GM21515 (cell line): ENCODE measurements at regions not wholly inside any gene's neighbourhood (a gene's known extent, or its start where the extent isn't known, plus 50 kb on each side); places are given as distances from the start of the nearest gene placed in this dataset.

Source experiments
- ATAC-seq: cut with Tn5 transposase; IDR thresholded peaks from one replicate; pipeline ENCODE4 v1.9.1; 2021; ENCODE audit not compliant: unreplicated experiment

DNA sequence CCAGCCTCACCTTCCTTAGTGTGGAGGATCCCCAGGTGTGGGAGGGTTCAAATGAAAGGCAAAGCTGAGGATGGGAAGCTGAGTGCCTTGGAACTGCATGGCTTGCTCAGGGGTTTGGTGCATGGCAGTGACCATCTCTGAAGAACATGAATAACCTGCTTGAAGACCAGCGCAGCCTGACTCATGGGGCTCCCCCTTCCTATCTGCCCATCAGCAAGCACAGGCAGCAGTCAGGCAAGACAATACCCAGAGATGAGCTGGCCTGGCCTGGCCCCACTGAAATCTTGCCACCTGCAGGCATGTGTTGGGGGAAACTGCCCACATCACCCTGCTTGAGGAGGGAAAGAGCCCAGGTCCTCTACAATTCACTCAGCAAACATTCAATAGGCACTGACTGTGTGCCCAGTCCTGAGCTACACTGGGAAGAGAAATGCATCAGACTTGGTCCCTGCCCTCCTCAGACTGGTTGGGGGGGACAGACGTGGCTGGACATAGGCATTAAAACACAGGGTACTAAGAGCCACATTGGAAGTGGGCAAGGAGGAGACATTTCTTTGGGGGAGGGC is 105.0 kb upstream of the ALDH1B1 start:
- no peak for ATAC-seq

DNA sequence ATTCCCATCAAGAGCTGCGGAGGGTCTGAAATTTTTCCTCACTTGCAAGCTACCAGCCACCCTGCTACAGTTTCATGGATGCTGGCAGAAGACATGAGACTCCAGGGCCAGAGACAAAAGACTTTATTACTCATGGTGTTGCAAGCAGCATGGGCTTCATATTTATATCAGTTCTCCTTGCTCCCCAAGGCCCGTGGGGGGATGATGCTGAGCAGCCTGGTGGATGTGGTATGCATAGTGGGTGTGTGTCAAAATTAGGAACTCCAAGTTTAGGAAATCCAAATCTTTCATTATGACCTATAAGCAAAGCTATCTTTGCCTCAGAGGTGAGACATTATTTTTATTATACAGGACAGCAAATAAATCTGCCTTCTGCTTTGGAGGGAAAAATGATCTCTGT is 105.7 kb upstream of the ALDH1B1 start:
- ATAC-seq = no peak

DNA sequence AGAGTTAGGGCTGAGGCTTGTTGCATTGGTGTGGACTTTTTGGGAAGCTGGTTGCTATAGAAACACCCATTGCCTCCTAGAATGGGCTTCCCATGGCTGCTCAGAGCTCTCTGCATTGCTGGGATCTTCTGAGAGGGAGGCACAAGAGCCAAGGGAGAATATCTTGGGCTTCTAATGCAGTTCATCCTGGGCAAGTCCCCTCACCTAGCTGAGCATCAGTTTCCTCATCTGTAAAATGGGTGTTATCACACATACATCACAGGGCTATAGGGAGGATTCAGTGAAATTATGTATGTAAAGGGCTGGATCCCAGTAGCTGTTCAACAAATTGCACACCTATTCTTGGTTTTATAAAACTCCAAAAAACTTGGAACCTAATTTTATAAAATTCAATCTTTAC is 106.1 kb upstream of the ALDH1B1 start:
- ATAC-seq = no peak

DNA sequence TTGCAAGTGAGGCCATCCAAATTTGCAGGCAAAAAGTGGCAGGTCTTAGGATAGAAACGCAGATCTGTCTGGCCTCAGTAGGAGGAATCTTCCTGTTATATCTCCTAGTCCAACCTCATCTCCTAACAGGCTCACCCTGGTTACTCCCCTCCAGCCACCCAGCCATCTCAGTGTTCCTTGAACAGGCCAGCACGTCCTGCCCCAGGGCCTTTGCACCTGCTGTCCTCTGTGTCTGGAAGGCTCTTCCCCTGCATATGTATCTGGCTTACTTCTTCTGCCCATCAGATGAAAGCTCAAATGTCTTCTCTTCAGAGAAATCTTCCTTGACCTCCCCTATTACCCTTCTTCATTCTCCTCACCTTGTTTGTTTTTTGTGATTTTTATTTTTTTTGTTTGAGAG is 107.3 kb upstream of the ALDH1B1 start:
- ATAC-seq = no peak

DNA sequence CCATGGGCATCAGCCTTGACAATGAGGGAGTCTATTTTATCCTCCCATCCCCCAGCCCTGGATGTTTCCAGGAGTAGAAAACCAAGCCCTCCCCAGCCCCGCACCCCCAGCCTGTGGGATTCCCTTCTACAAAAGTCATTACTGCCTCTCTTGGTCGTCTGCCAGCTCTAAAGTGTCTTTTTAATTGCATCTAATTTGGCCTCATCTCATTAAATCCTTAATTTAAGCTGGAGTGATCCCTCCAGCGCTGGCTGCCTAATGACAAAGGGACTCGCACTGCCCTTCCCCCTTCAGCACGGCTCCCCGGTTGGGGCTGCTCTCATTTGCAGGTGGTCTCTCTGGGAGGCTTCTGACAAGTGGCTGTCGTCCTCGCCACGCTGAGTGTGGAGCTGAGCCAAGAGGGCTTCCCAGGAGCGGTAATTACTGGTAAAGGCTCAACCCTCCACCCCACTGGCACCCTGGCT is 107.9 kb upstream of the ALDH1B1 start:
- ATAC-seq = no peak

DNA sequence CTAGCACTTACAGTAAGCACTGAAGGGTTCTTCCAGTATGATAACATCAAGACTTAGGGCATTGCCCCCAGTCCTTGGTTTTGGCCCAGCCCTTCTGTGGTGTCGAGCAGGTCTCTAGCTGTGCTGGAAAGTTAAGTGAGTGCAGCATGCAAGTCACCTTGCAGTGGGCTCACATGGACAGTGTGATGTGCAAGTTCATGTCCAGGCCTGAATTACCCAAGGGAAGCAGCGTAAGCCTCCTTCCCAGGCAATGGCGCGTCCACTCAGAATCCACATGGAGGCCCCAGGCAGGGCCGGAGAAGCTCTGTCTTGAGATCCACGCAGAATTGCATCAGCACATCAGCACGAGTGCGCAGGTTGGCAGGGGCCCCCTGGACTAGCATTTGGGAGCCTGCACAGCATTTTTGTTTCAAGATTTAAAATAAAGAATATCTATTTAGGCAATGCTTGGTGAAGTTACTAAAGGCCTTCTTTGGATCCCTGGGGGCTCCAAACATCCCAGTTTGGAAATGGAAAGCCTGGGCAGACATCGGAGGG is 108.4 kb upstream of the ALDH1B1 start:
- ATAC-seq = no peak

DNA sequence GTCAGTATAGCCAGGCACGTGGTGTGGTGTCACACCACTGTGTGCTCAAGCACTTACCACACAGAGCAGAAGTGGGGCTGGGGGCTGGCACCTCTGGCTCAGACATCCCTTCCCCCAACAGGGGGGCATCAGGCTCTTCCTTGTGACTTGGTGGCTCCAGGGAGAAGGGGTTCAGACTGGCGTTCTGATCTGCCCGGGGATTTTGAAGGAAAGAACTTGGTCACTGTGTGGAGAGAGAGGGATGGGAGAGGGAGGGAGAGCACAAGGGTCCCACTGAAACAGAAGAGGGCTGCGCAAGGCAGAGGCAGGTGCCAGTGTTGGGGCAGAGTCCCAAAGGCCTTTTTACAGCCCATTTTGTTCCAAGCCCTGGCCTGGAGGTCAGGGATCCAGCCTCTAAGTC is 109.7 kb upstream of the ALDH1B1 start:
- ATAC-seq = no peak

DNA sequence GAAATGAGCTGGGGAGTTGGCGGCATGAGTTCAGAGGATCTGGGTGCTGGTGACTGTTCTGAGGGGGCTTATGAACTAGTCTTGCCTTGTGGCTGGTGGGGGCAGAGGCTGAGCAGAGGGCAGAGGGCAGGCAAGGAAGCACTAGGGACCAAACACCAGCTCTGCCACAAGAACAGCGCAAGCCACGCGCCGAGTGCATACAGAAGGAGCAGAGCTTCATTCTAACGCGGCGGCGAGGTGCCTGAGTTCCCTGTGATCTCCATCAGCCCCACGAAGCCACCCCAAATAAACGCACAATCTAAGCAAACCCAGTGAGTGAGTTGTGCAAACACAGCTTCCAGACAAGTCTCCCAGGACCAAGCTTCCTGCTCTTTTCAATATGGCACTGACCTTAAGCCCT is 110.6 kb upstream of the ALDH1B1 start:
- no peak for ATAC-seq

DNA sequence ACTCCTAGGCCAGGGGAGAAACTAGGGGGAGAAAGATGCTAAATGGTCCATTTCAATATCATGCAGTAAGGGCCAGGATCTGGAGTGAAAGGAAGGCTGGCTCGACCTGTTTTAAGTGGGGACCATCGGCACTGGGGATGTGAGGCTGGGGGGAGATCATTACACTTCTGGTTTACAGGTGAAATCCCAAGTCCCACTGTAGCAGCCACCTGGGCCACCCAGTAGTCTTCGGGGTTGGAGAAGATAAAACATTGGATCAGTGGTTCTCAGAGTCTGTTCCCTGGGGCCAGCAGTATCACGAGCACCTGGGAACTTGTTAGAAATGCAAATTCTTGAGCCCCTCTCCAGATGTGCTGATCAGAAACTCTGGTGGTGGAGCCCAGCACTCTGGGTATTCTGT is 111.3 kb upstream of the ALDH1B1 start:
- no peak for ATAC-seq

DNA sequence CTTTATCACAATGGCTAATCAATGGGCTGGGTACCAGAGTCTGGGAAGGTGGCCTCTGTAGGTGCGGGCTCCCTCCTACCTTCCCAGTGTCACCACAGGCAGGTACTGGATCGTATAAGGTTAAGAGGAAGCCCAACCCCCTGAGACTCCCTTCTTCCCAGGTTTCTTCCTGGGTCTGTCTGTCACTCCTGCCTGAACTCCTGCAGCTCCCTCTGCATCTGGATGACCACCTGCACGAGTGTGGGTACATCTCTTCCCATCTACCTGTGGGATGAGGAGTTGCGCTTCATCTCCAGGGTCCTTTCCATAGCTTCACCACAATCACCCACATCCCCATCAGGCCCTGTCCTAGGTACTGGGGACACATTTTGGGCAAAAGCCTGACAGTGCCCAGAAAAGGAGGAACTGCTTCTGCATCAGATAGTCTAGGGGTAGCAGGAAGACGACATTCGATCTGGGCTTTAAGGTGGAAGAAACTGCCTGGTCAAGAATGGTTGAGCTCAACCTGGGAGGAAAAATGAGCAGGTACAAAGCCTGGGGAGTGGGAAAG is 112.2 kb upstream of the ALDH1B1 start:
- ATAC-seq = no peak

DNA sequence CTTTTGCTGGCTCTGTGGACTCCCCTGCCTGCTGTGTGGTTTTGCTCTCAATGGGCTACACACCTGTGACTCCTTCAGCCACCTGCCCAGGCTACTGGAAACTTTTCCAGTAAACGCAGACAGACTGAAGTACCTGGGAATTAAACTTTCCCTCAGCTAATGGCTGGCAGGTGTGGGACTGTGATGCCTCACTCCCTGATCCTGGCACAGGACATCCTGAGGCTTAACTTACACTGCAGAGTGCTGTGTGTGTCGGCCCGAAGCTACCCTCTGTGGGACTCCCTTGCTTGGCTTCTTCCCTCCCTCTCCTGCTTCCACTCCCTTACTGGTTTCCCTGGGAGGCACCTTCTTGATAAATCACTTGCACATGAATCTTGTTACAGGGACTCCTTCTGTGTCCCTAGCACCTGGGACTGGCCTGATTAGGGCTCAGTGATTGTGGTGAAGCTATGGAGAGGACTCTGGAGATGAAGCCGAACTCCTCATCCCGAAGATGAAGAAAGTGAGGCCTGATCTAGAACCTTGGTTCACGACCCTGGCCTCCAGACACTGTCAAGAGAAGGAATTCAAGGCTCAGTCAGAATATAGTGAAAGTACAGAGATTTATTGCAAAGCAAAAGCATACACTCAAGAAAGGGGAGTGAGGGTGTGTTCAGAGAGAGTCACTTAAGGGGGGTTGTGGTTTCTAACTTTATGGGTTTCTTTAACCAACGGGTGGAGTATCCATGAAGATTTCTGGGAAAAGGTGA is 113.4 kb upstream of the ALDH1B1 start:
- ATAC-seq = no peak

DNA sequence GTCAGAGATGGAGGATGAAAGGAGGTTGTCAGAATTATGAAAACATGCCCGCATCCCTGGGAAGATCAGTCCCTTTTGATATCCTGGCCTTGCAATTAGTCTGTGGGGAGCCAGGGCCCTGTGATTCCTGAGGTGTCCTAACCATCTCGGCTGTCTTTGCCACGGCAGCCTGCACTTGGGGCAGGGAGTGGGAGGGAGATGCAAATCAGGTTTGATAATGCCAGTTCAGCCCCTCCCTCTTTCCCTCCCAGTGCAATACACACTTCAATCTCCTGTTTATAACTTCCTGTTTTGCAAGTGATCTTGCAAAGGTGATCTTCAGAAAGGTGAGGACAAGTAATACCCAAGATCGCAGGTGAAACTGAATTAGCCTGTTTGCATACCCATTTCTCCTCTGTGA is 114.0 kb upstream of the ALDH1B1 start:
- ATAC-seq = no peak

DNA sequence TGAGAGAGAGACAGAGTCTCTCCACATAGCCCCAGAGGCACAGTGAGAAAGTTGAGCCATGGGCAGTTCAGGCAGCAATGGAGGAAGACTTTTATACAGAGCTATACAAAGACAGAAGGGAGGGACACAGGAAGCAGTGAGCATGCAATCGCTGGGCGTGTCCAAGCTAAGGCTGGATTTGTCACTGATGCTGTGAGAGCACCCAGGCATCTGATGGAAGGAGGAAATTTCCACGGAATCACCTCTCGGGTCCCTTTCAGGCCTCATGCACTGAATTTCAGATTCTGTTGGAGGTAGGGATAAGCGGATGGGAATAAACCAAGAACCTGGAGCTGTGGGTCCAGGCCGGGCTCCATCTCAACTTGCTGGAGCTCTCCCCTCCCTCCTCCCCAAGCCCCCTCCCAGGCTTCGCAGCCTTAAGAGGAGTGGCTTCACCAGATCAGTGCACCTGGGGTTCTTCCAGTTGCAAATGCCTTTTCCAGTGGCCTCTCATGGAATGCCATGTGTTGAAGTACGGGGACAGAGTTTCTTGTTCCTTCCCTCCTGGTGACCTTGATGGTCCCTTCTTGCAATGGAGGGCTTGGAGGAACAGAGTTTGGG is 114.8 kb upstream of the ALDH1B1 start:
- ATAC-seq = no peak

DNA sequence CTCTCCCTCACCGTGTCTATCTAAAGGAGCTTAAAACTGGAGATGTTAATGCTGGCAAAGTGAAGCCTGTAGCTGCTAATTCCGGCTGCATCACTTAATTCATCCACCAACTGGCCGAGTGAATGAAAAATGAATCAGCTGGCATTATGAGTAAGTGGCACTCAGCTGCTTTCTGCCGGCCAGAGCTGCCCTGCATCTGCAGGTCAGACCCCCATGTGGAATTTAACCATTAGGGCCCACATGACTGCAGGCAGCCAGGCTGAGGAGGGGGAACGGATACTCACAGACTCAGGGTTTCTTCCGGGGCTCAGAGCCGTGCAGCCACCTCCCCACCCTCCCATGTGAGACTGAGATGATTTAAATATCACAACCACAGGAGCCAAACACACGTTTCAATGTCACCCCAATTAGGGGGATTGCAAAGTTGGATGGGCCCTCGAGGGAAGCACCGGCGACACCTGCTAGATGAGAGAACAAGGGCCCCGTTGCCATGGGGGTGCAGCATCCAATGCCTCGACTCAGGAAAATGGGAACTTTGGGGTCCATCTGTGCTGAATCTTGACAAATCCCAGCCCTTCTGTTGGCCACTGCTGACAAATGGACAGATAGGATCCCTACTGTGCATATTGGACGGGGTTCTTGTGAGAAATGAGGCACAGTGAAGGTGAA is 115.6 kb upstream of the ALDH1B1 start:
- no peak for ATAC-seq

DNA sequence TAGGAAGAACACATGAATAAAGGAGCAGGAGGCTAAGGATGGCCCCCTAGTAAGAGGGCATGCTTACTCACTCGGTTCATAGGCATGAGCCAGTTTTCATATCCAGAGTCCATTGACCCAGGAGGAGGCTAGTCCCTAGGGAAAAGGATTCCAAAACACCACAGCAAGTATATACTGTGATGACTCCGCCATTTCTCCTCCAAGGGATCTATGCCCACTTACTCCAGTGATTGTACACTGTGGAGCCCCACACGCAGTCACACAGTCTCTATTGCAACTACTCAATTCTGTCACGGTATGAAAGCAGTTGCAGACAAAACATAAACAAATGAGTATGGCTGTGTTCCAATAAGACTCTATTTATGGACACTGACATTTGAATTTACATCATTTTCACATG is 117.7 kb upstream of the ALDH1B1 start:
- no peak for ATAC-seq

DNA sequence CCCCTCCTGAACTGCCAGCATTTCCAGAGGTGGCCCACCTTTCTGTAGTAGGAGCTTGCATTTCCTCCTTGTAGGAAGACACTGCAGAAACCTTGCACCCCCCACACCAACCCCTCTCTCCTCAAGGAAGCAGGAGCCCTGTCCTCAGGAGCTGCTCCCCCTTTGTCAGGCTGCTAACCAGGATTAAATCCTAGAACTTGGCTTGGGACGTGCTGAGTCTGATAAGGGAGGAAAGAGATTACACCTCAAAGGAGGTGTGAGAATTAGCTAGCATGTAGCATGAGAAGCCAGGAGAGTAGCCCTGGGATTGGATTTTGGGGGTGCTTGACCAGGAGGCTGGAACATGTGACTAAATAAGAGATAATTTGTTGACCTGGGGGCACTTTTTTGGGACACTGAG is 119.8 kb upstream of the ALDH1B1 start:
- ATAC-seq = no peak

DNA sequence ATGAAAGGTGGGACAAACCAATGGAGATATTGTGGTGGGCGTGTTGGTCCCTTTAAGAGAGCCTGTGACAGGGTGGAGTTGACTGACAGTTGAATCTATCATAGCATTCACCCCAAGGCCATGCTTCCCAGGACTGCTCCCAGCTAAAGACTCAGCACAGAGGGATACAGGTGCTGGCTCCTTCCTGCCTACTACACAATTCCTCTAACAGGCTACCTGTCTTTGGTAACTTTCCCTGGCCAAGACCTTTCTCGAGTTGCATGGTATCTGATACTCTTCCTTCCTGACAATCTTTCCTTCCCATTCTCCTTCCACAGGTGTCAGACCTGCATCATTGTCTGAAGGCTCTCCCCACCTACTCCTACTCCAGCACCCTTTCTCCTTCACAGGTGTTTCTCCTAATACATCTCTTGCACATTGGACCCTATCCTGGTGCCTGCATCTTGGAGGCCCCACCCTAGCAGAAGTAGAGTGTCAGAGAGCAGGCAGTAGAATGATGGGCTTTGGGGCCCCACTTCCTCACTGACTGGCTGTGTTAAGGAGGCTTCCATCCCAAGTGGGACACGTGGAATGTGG is 120.7 kb upstream of the ALDH1B1 start:
- no peak for ATAC-seq

DNA sequence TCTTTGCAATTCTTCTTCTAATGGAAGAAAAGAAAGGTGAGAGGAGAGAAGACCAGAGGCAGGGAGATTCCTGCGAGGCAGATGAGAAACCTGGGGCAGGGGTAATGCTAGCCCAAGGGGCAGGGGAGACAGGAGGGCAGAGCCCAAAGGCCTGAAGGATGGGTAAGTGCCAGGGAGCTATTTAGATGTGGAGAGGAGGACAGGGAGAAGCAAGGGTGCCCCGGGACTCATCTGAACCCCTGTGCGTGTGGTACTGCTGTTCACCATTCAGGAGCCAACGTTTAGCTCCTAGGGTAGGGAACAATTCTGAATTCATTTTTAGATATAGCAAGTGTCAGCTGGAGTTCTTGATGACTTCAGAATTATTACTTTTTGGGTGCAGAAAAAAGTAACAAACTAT is 122.7 kb upstream of the ALDH1B1 start:
- no peak for ATAC-seq

DNA sequence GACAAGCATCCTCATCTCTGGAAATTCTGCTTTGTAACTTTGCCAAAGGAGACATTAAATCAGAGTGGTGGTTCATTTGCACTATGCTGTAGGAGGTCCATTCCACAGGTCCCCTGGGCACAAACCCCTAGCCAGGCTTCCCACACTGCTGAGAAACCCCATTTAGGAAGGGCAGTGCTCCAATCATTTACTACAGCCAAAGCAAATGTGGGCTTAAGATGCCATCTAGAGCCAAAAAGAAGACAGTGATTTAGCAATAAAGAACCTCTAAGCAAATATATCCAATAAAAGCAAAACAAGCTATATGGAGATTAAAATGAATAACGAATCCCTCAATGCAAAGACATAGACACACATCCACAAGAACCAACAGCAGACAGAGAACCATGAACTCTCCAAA is 129.0 kb upstream of the ALDH1B1 start:
- ATAC-seq = no peak

DNA sequence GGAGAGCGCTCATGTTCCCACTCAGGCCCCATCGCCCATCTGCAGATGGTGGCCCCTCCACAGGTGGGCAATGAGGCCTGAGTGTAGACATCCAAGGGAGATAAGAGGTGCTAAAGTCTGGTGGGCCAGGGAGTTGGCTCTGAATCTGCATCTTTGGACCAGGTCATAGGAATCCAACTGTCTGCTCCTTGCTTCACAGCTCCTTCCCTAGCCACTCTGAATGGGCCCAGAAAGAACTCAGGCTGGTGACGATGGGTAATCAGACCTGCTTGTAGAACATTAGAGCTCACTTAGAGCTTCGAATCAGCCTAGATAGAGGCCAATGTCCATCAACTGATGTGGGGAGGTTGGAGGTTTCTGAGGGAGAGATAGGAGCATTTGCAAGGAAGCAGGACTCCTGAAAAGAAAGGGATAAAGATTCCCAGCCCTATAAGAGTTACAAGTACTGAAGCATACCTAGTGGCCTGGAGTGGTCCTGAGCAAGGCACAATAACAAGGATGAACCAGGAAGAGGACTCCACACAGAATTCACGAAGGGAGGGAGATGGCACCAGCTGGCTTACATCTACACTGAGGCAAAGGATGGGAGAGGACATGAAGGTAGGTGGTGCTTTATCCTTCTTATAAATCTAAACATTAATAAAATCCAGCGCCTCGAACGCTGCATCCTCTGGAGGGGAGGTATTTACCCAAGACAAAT is 132.8 kb upstream of the ALDH1B1 start:
- no peak for ATAC-seq

DNA sequence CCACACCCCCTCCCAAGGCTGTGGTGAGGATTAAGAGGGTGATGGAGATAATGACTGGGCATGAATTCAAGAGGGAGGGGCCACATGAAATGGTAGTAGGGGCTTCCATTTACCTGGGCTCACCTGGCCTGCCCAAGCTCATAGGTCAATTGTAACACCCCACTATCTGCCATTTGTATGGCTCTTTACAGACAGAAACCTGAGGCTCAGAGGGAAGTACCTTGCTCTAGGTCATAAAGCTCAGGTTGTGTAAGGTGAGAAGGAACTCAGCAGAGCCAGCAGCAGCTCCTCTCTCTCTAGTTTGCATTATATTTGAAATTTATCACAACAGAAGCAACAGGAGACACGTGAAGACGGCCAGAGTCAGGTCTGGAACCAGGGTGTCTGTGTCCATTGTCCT is 133.4 kb upstream of the ALDH1B1 start:
- ATAC-seq = no peak
